Liver (tissue), 8 donors: ENCODE measurements at regions not wholly inside any gene's neighbourhood (a gene's known extent, or its start where the extent isn't known, plus 50 kb on each side); places are given as distances from the start of the nearest gene placed in this dataset.
A peak's percentile ranks its signal among the peaks of the same experiment; 100 is the strongest.

Source experiments
- DNase-seq: peaks from one replicate; pipeline ENCODE4 v3.0.0-alpha.2; 2017; ENCODE audit warnings: low spot score
- H3K27ac ChIP-seq, 2 donors: one replicate each; pipeline ENCODE4 v1.7.0; 2013; ENCODE audit warnings: inconsistent platforms in 2 of 2, low read length in 2 of 2, control low read depth in 1 of 2, low read depth in 1 of 2, mild to moderate bottlenecking in 1 of 2
- H3K27me3 ChIP-seq, 4 donors: one replicate each; pipeline versions ENCODE4 v1.6.1 to v1.7.0; 2013; ENCODE audit warnings: low read length in 3 of 4, inconsistent platforms in 1 of 4, mild to moderate bottlenecking in 1 of 4, moderate library complexity in 1 of 4; ENCODE audit not compliant: control insufficient read depth in 4 of 4, insufficient read depth in 4 of 4
- H3K36me3 ChIP-seq, 4 donors: one replicate each; pipeline versions ENCODE4 v1.6.1 to v1.7.0; 2013; ENCODE audit warnings: low read length in 3 of 4, mild to moderate bottlenecking in 3 of 4, low read depth in 1 of 4, moderate library complexity in 1 of 4; ENCODE audit not compliant: control insufficient read depth in 4 of 4, insufficient read depth in 3 of 4
- H3K4me1 ChIP-seq, 4 donors: one replicate each; pipeline versions ENCODE4 v1.6.1 to v1.7.0; 2013; ENCODE audit warnings: low read length in 3 of 4, mild to moderate bottlenecking in 3 of 4, moderate library complexity in 1 of 4; ENCODE audit not compliant: control insufficient read depth in 4 of 4, insufficient read depth in 4 of 4
- H3K4me3 ChIP-seq, 3 donors: one replicate each; pipeline versions ENCODE4 v1.6.1 to v1.7.0; 2013; ENCODE audit warnings: low read length in 3 of 3, control low read depth in 1 of 3, low read depth in 1 of 3, mild to moderate bottlenecking in 1 of 3
- H3K9ac ChIP-seq, 2 donors: one replicate each; pipeline ENCODE4 v1.7.0; 2013; ENCODE audit warnings: low read length in 2 of 2, mild to moderate bottlenecking in 2 of 2, moderate library complexity in 2 of 2, control low read depth in 1 of 2, low read depth in 1 of 2
- H3K9me3 ChIP-seq, 4 donors: one replicate each; pipeline versions ENCODE4 v1.6.1 to v1.7.0; 2013; ENCODE audit warnings: low read length in 3 of 4; ENCODE audit not compliant: control insufficient read depth in 4 of 4
- ATF3 ChIP-seq: IDR thresholded peaks from 2 replicates; pipeline ENCODE4 v1.6.1; 2016; ENCODE audit warnings: antibody characterized with exemption
- CTCF ChIP-seq: fragments of 150-350 bp; IDR thresholded peaks from 2 replicates; pipeline ENCODE4 v1.5.1; 2017; ENCODE audit warnings: improper control_type of control experiment, low read depth, low read length; ENCODE audit not compliant: missing input control
- EGR1 ChIP-seq, 2 donors: IDR thresholded peaks; 2 replicates each; pipeline ENCODE4 v1.6.1; 2016 to 2018; ENCODE audit warnings: antibody characterized with exemption in 2 of 2, low read depth in 2 of 2
- FOXA1 ChIP-seq: IDR thresholded peaks from 2 replicates; pipeline ENCODE4 v1.6.1; 2016; ENCODE audit warnings: antibody characterized with exemption
- FOXA2 ChIP-seq: IDR thresholded peaks from 2 replicates; pipeline ENCODE4 v1.6.1; 2016; ENCODE audit warnings: antibody characterized with exemption
- GABPA ChIP-seq, 2 donors: IDR thresholded peaks in 1 of 2; conservative IDR thresholded peaks in 1 of 2; 2 replicates each; pipeline ENCODE4 v1.6.1; 2016; ENCODE audit warnings: antibody characterized with exemption in 2 of 2, mild to moderate bottlenecking in 1 of 2, moderate library complexity in 1 of 2
- HNF4A ChIP-seq, 2 donors: conservative IDR thresholded peaks; 2 replicates each; pipeline ENCODE4 v1.6.1; 2016; ENCODE audit warnings: antibody characterized with exemption in 2 of 2, mild to moderate bottlenecking in 2 of 2
- HNF4G ChIP-seq: IDR thresholded peaks from 2 replicates; pipeline ENCODE4 v1.6.1; 2016; ENCODE audit warnings: antibody characterized with exemption
- JUND ChIP-seq, 2 donors: IDR thresholded peaks; 2 replicates each; pipeline ENCODE4 v1.6.1; 2016; ENCODE audit warnings: antibody characterized with exemption in 2 of 2
- MAX ChIP-seq: IDR thresholded peaks from 2 replicates; pipeline ENCODE4 v1.6.1; 2016; ENCODE audit warnings: antibody characterized with exemption
- NR2F2 ChIP-seq: IDR thresholded peaks from 2 replicates; pipeline ENCODE4 v1.6.1; 2016; ENCODE audit warnings: antibody characterized with exemption
- RAD21 ChIP-seq, 2 donors: IDR thresholded peaks; 2 replicates each; pipeline ENCODE4 v1.6.1; 2016; ENCODE audit warnings: antibody characterized with exemption in 2 of 2, mild to moderate bottlenecking in 2 of 2
- REST ChIP-seq: IDR thresholded peaks from 2 replicates; pipeline ENCODE4 v1.6.1; 2016; ENCODE audit warnings: antibody characterized with exemption, mild to moderate bottlenecking
- RXRA ChIP-seq, 2 donors: IDR thresholded peaks; 2 replicates each; pipeline ENCODE4 v1.6.1; 2017 to 2018; ENCODE audit warnings: antibody characterized with exemption in 2 of 2, mild to moderate bottlenecking in 1 of 2
- SP1 ChIP-seq: IDR thresholded peaks from 2 replicates; pipeline ENCODE4 v1.6.1; 2018; ENCODE audit warnings: antibody characterized with exemption, mild to moderate bottlenecking
- TAF1 ChIP-seq: conservative IDR thresholded peaks from 2 replicates; pipeline ENCODE4 v1.6.1; 2016; ENCODE audit warnings: antibody characterized with exemption, mild to moderate bottlenecking
- YY1 ChIP-seq: IDR thresholded peaks from 2 replicates; pipeline ENCODE4 v1.6.1; 2016; ENCODE audit warnings: antibody characterized with exemption, mild to moderate bottlenecking
- ZBTB33 ChIP-seq: IDR thresholded peaks from 2 replicates; pipeline ENCODE4 v1.6.1; 2016; ENCODE audit warnings: antibody characterized with exemption
- WGBS: extraction: QIAGEN DNeasy Blood & Tissue Kit; methylation state at CpG from one replicate; pipeline ENCODE4 v1.1.7; 2013; 5-methylcytosine and 5-hydroxymethylcytosine counted together
- donor health status: healthy.
- donor health status: healthy.
- donor health status: healthy.
- donor health status: healthy.
- donor health status: healthy.

- H3K27ac ChIP-seq, result no peak overlapping the region
- no peak overlapping the region for H3K4me3 ChIP-seq
- H3K9me3 ChIP-seq, result no peaks in the 10 kb centered on the region
- H3K9ac ChIP-seq, result no peak overlapping the region
- DNase-seq, result no peak
- TF ChIP-seq REST, result peak; percentile 26
- no peak for TF ChIP-seq EGR1 (IDR thresholded peaks at IDR 0.05; ENCODE audit: low read depth in 2 of 2)
- TF ChIP-seq CTCF, result no peak
- TF ChIP-seq TAF1, result no peak
- peak; percentile 64 for TF ChIP-seq MAX
- peak; percentile 69 to 79 for TF ChIP-seq HNF4A (conservative IDR thresholded peaks at IDR 0.05)
- TF ChIP-seq FOXA2, result peak; percentile 69
- peak; percentile 99 for TF ChIP-seq RXRA (IDR thresholded peaks at IDR 0.05)
- TF ChIP-seq ZBTB33, result peak; percentile 43
- TF ChIP-seq GABPA (IDR thresholded peaks at IDR 0.05 in 1 of 2, conservative IDR thresholded peaks at IDR 0.05 in 1 of 2), result no peak
- TF ChIP-seq JUND (IDR thresholded peaks at IDR 0.05), result peak in 1 of 2 donors; percentile 50
- peak; percentile 86 for TF ChIP-seq NR2F2
- peak; percentile 16 to 45 for TF ChIP-seq RAD21 (IDR thresholded peaks at IDR 0.05)
- TF ChIP-seq HNF4G, result no peak
- TF ChIP-seq SP1, result peak; percentile 69
- peak; percentile 57 for TF ChIP-seq YY1
- peak; percentile 35 for TF ChIP-seq FOXA1
- peak; percentile 12 for TF ChIP-seq ATF3
- peaks cover 21 to 48% (median 40%) of the 10 kb centered on the region in 4 donors for H3K4me1 ChIP-seq
- H3K36me3 ChIP-seq, result no peaks in the 10 kb centered on the region
- H3K27me3 ChIP-seq, result no peaks in the 10 kb centered on the region
- 41% methylated on average over 28 of the region's 28 CpGs for WGBS
These were observed 165.8 kb downstream of the NUP210 start for GRCh38 chr3:13254028-13254951.
